ENCODE measurements at regions not wholly inside any gene's neighbourhood (a gene's known extent, or its start where the extent isn't known, plus 50 kb on each side); places are given as distances from the start of the nearest gene placed in this dataset.

GRCh38 chr1:37420456-37420855 lies 53.9 kb upstream of the ZC3H12A start:
- no peak for TF ChIP-seq EZH2 (IDR thresholded peaks at IDR 0.05; ENCODE audit: insufficient read depth, poor library complexity, severe bottlenecking)
- no peak for TF ChIP-seq EZH2phosphoT487 (IDR thresholded peaks at IDR 0.05; ENCODE audit: insufficient read depth, low read depth)
